Activated B cell treated with CpG ODN at 0.5 μM for 24 hours (primary cell): ENCODE measurements at regions not wholly inside any gene's neighbourhood (a gene's known extent, or its start where the extent isn't known, plus 50 kb on each side); places are given as distances from the start of the nearest gene placed in this dataset.

ENCODE experiments used
- ATAC-seq: fragments of 200-7000 bp; cut with Tn5 transposase; one replicate; pipeline ENCODE4 v1.10.0; 2021; ENCODE audit warnings: low read depth, mild to moderate bottlenecking, moderate library complexity
- CTCF ChIA-PET: fragments of 350-600 bp; sonication (Branson Sonifier 250); formaldehyde crosslinking; loops from one replicate; lab custom pipeline; 2021; ENCODE audit warnings: antibody characterized with exemption; lab: Charles Lee
- POLR2A ChIA-PET: fragments of 350-600 bp; sonication (Branson Sonifier 250); formaldehyde crosslinking; loops from one replicate; lab custom pipeline; 2021; ENCODE audit warnings: antibody characterized with exemption; lab: Charles Lee
- DNase-seq: peaks from one replicate; pipeline ENCODE4 v3.0.0; 2022
- H3K27ac Mint-ChIP-seq: one replicate; pipeline ENCODE4 v1.8.0; 2020; ENCODE audit warnings: mixed read lengths
- H3K27me3 Mint-ChIP-seq: one replicate; pipeline ENCODE4 v1.8.0; 2021; ENCODE audit warnings: mixed read lengths
- H3K36me3 Mint-ChIP-seq: one replicate; pipeline ENCODE4 v1.8.0; 2021; ENCODE audit warnings: low read depth, mixed read lengths
- H3K4me1 Mint-ChIP-seq: one replicate; pipeline ENCODE4 v1.8.0; 2021; ENCODE audit warnings: mixed read lengths
- H3K4me3 Mint-ChIP-seq: one replicate; pipeline ENCODE4 v1.8.0; 2020; ENCODE audit warnings: mild to moderate bottlenecking, mixed read lengths
- H3K9me3 Mint-ChIP-seq: one replicate; pipeline ENCODE4 v1.8.0; 2020; ENCODE audit warnings: mixed read lengths
- CTCF ChIP-seq: fragments of 200-600 bp; IDR thresholded peaks from one replicate; pipeline ENCODE4 v1.8.0; 2022; ENCODE audit warnings: antibody characterized with exemption, mild to moderate bottlenecking
- intact Hi-C: fragments of 100-400 bp; cut with micrococcal nuclease; formaldehyde crosslinking; loops from one replicate; pipeline ENCODE4 v1.15.1; 2024

GRCh38 chr4:126375462-126376054, 1060.8 kb downstream of the FAT4 start:
- no peak overlapping the region for H3K27ac Mint-ChIP-seq
- no peaks in the 10 kb centered on the region for H3K27me3 Mint-ChIP-seq
- H3K4me1 Mint-ChIP-seq, result no peaks in the 10 kb centered on the region
- DNase-seq (no peak), ATAC-seq (no peak)
- CTCF ChIA-PET, result no interaction called here
- H3K9me3 Mint-ChIP-seq, result peaks cover 3% of the 10 kb centered on the region
- no peak for TF ChIP-seq CTCF
- H3K36me3 Mint-ChIP-seq, result no peaks in the 10 kb centered on the region
- POLR2A ChIA-PET, result no interaction called here
- intact Hi-C loops, result no loop called here
- H3K4me3 Mint-ChIP-seq, result no peak overlapping the region

GRCh38 chr4:126385954-126386353, 1071.2 kb downstream of the FAT4 start:
- no peaks in the 10 kb centered on the region for H3K36me3 Mint-ChIP-seq
- H3K27me3 Mint-ChIP-seq, result no peaks in the 10 kb centered on the region
- intact Hi-C loops, result no loop called here
- H3K4me3 Mint-ChIP-seq, result no peak overlapping the region
- no peak for TF ChIP-seq CTCF
- no peak for ATAC-seq
- peaks cover 4% of the 10 kb centered on the region for H3K9me3 Mint-ChIP-seq
- no peaks in the 10 kb centered on the region for H3K4me1 Mint-ChIP-seq
- ChIA-PET POLR2A (no interaction called here), CTCF (no interaction called here)
- DNase-seq, result no peak
- H3K27ac Mint-ChIP-seq, result no peak overlapping the region

GRCh38 chr4:126386512-126386911, 1071.8 kb downstream of the FAT4 start:
- Mint-ChIP-seq H3K4me1 (no peaks in the 10 kb centered on the region), H3K4me3 (no peak overlapping the region), H3K27me3 (no peaks in the 10 kb centered on the region), H3K36me3 (no peaks in the 10 kb centered on the region), H3K9me3 (peaks cover 4% of the 10 kb centered on the region), H3K27ac (no peak overlapping the region)
- TF ChIP-seq CTCF, result no peak
- DNase-seq (no peak), ATAC-seq (no peak)
- intact Hi-C loops, result no loop called here
- POLR2A ChIA-PET, result no interaction called here
- CTCF ChIA-PET, result no interaction called here

- Mint-ChIP-seq H3K27me3 (no peaks in the 10 kb centered on the region), H3K27ac (no peak overlapping the region), H3K4me3 (no peak overlapping the region), H3K9me3 (no peaks in the 10 kb centered on the region), H3K36me3 (no peaks in the 10 kb centered on the region), H3K4me1 (no peaks in the 10 kb centered on the region)
- POLR2A ChIA-PET, result no interaction called here
- intact Hi-C loops, result no loop called here
- TF ChIP-seq CTCF, result no peak
- no peak for DNase-seq
- CTCF ChIA-PET, result no interaction called here
- ATAC-seq, result no peak
These were observed 1080.9 kb downstream of the FAT4 start for GRCh38 chr4:126395664-126396063.

GRCh38 chr4:126396121-126396520, 1081.4 kb downstream of the FAT4 start:
- CTCF ChIA-PET, result no interaction called here
- Mint-ChIP-seq H3K27ac (no peak overlapping the region), H3K9me3 (no peaks in the 10 kb centered on the region), H3K27me3 (no peaks in the 10 kb centered on the region), H3K36me3 (no peaks in the 10 kb centered on the region), H3K4me1 (no peaks in the 10 kb centered on the region), H3K4me3 (no peak overlapping the region)
- intact Hi-C loops, result no loop called here
- POLR2A ChIA-PET, result no interaction called here
- DNase-seq (no peak), ATAC-seq (no peak)
- TF ChIP-seq CTCF, result no peak
